HCT116 (cell line): ENCODE measurements at regions not wholly inside any gene's neighbourhood (a gene's known extent, or its start where the extent isn't known, plus 50 kb on each side); places are given as distances from the start of the nearest gene placed in this dataset.

Experiments
- ATAC-seq: fragments of 200-7000 bp; cut with Tn5 transposase; 2 replicates; pipeline ENCODE4 v1.9.1; 2020; ENCODE audit warnings: mild to moderate bottlenecking, moderate library complexity
- BruUV-seq: library from RNA; stranded (reverse); fragments of 400-500 nt; replicated peaks from 2 replicates; lab custom pipeline; 2021; lab: Mats Ljungman, UMichigan
- CTCF ChIA-PET: fragments of 300-600 bp; sonication (Branson Sonifier 250); formaldehyde crosslinking; loops from one replicate; lab custom pipeline; 2021; ENCODE audit warnings: antibody characterized with exemption; lab: Charles Lee
- POLR2A ChIA-PET: fragments of 300-600, 350-600 bp; sonication (Branson Sonifier 250); formaldehyde crosslinking; loops from one replicate; lab custom pipeline; 2021; ENCODE audit warnings: antibody characterized with exemption; lab: Charles Lee
- RAD21 ChIA-PET, 2 experiments: fragments of 300-600 bp; sonication (Branson Sonifier 250); formaldehyde crosslinking; loops; one replicate each; lab custom pipeline; 2023; ENCODE audit warnings: low total read pairs in 2 of 2; ENCODE audit not compliant: uncharacterized antibody in 2 of 2, unreplicated experiment in 2 of 2, low non-redundant PET in 1 of 2; lab: Charles Lee
- DNase-seq: peaks from one replicate; pipeline ENCODE4 v3.0.0-alpha.2; 2010; ENCODE audit warnings: low read depth, low spot score
- H2AFZ ChIP-seq: fragments of 200-600 bp; shearing (Covaris generic), sonication (generic); 2 replicates; pipeline ENCODE4 v1.6.1; 2017; ENCODE audit warnings: low read depth, mixed run types, mixed read lengths, antibody characterized with exemption, low read length; ENCODE audit not compliant: poor library complexity, severe bottlenecking
- H3K27ac ChIP-seq: 2 replicates; pipeline ENCODE4 v1.5.1; 2012; ENCODE audit warnings: low read depth, low read length
- H3K27me3 ChIP-seq: fragments of 200-600 bp; sonication (generic); 2 replicates; pipeline ENCODE4 v1.6.1; 2016; ENCODE audit warnings: mixed run types, low read length, mixed read lengths; ENCODE audit not compliant: insufficient read depth
- H3K36me3 ChIP-seq, 2 experiments: fragments of 200-500 bp in 1 of 2; fragments of 200-600 bp in 1 of 2; sonication (Bioruptor generic) in 1 of 2; sonication (generic) in 1 of 2; 2 replicates each; pipeline versions ENCODE4 v1.5.1 to v1.6.1; 2014 to 2016; ENCODE audit warnings: low read length in 2 of 2, inconsistent platforms in 1 of 2, mixed read lengths in 1 of 2, mixed run types in 1 of 2; ENCODE audit not compliant: insufficient read depth in 2 of 2, control insufficient read depth in 1 of 2
- H3K4me1 ChIP-seq, 2 experiments: fragments of 200-600 bp in 1 of 2; sonication (generic) in 1 of 2; 2 replicates each; pipeline versions ENCODE4 v1.5.1 to v1.6.1; 2012 to 2017; ENCODE audit warnings: low read length in 2 of 2, inconsistent platforms in 1 of 2, mild to moderate bottlenecking in 1 of 2, mixed read lengths in 1 of 2, mixed run types in 1 of 2, moderate library complexity in 1 of 2; ENCODE audit not compliant: insufficient read depth in 2 of 2, control insufficient read depth in 1 of 2
- H3K4me2 ChIP-seq: fragments of 200-600 bp; sonication (generic); 2 replicates; pipeline ENCODE4 v1.6.1; 2017; ENCODE audit warnings: mixed run types, low read length, mixed read lengths
- H3K4me3 ChIP-seq, 2 experiments: fragments of 200-600 bp in 1 of 2; sonication (generic) in 1 of 2; replicated peaks in 1 of 2; 2 replicates each; pipeline ENCODE4 v1.5.1; 2011 to 2016; ENCODE audit warnings: low read length in 2 of 2, control low read depth in 1 of 2, low read depth in 1 of 2, mild to moderate bottlenecking in 1 of 2, mixed read lengths in 1 of 2, mixed run types in 1 of 2
- H3K79me2 ChIP-seq: fragments of 200-600 bp; sonication (generic); 2 replicates; pipeline ENCODE4 v1.6.1; 2017; ENCODE audit warnings: mild to moderate bottlenecking, mixed run types, low read length, moderate library complexity, mixed read lengths; ENCODE audit not compliant: insufficient read depth
- H3K9ac ChIP-seq: fragments of 200-600 bp; sonication (generic); 2 replicates; pipeline ENCODE4 v1.6.1; 2016; ENCODE audit warnings: low read length, mixed read lengths
- H3K9me2 ChIP-seq: fragments of 200-600 bp; sonication (generic), shearing (Covaris generic); 2 replicates; pipeline ENCODE4 v1.6.1; 2017; ENCODE audit warnings: mixed run types, mild to moderate bottlenecking, moderate library complexity; ENCODE audit not compliant: insufficient read depth
- H3K9me3 ChIP-seq, 2 experiments: fragments of 200-500 bp in 1 of 2; fragments of 200-600 bp in 1 of 2; sonication (Bioruptor generic) in 1 of 2; sonication (generic) in 1 of 2; 2 replicates each; pipeline ENCODE4 v1.6.1; 2014 to 2017; ENCODE audit warnings: low read length in 2 of 2, mixed read lengths in 2 of 2, inconsistent platforms in 1 of 2, low read depth in 1 of 2, mild to moderate bottlenecking in 1 of 2, mixed run types in 1 of 2, moderate library complexity in 1 of 2; ENCODE audit not compliant: control insufficient read depth in 1 of 2, insufficient read depth in 1 of 2
- H4K20me1 ChIP-seq: fragments of 200-600 bp; sonication (generic), shearing (Covaris generic); 2 replicates; pipeline ENCODE4 v1.6.1; 2017; ENCODE audit warnings: mixed run types, mild to moderate bottlenecking, moderate library complexity; ENCODE audit not compliant: insufficient read depth
- ELF1 ChIP-seq: IDR thresholded peaks from 2 replicates; pipeline ENCODE4 v1.6.1; 2012; ENCODE audit warnings: low read depth, borderline replicate concordance
- EZH2 ChIP-seq: fragments of 200-600 bp; sonication (generic); IDR thresholded peaks from 2 replicates; pipeline ENCODE4 v1.6.1; 2017; ENCODE audit warnings: antibody characterized with exemption, mixed run types
- FOSL1 ChIP-seq: IDR thresholded peaks from 2 replicates; pipeline ENCODE4 v1.6.1; 2012; ENCODE audit warnings: low read depth
- POLR2AphosphoS5 ChIP-seq: IDR thresholded peaks from 2 replicates; pipeline ENCODE4 v1.6.1; 2011; ENCODE audit warnings: mild to moderate bottlenecking, low read depth, low read length, moderate library complexity
- SIN3A ChIP-seq: IDR thresholded peaks from 2 replicates; pipeline ENCODE4 v1.6.1; 2012; ENCODE audit warnings: low read depth
- SRF ChIP-seq: IDR thresholded peaks from 2 replicates; pipeline ENCODE4 v1.6.1; 2012; ENCODE audit warnings: low read depth
- TCF7L2 ChIP-seq: IDR thresholded peaks from 2 replicates; pipeline ENCODE4 v1.7.0; 2011; ENCODE audit warnings: borderline replicate concordance, inconsistent platforms; ENCODE audit not compliant: insufficient read depth, insufficient read length; ENCODE audit errors: extremely low read depth
- ZFX ChIP-seq: fragments of 450-650 bp; IDR thresholded peaks from 2 replicates; pipeline ENCODE4 v1.6.1; 2017
- intact Hi-C: fragments of 100-400 bp; cut with micrococcal nuclease; formaldehyde crosslinking; loops from 2 replicates; pipeline ENCODE4 v1.10.0; 2022
- TF ChIP-seq, protein P1 (sequence below): IDR thresholded peaks from 2 replicates; pipeline ENCODE4 v1.6.1; 2012
- TF ChIP-seq, protein P2 (sequence below): IDR thresholded peaks from 2 replicates; pipeline ENCODE4 v1.6.1; 2011; ENCODE audit warnings: mild to moderate bottlenecking, low read length, moderate library complexity; ENCODE audit not compliant: insufficient replicate concordance; ENCODE audit errors: extremely low read depth

DNA sequence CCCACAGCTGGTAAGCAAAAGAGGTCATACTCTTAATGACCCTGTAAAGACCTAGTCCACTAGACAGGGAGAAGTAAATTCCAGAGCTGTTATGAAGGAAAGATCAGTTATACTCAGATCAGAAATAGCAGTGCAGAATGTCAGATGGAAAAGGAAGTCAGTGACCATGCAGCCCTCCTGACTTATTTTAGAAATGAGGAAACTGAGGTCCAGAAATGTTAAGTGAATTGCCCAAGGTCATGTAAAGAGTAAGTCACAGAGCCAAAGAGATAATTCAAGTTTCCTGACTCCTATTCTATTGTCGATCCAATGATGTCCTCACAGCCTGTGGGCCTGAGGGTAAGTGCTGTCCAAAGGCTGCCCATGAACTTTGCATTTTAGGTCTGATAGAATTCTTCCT lies 214.9 kb upstream of the IL12B start:
- no peak overlapping the region for H3K4me2 ChIP-seq
- POLR2A ChIA-PET, result no interaction called here
- H3K4me3 ChIP-seq, result no peak overlapping the region
- CTCF ChIA-PET, result no interaction called here
- H3K79me2 ChIP-seq, result no peaks in the 10 kb centered on the region
- no TSS peak for BruUV-seq
- ATAC-seq (no peak), DNase-seq (no peak)
- RAD21 ChIA-PET, result no interaction called here
- H3K27ac ChIP-seq, result no peak overlapping the region
- H3K36me3 ChIP-seq, result no peaks in the 10 kb centered on the region
- intact Hi-C loops, result no loop called here
- H3K9ac ChIP-seq, result no peak overlapping the region
- H3K9me3 ChIP-seq, result no peaks in the 10 kb centered on the region
- TF ChIP-seq ELF1 (no peak), SRF (no peak), SIN3A (no peak), TCF7L2 (no peak), EZH2 (no peak), ZFX (no peak)
- TF ChIP-seq, protein P1, sequence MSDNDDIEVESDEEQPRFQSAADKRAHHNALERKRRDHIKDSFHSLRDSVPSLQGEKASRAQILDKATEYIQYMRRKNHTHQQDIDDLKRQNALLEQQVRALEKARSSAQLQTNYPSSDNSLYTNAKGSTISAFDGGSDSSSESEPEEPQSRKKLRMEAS, result no peak
- no peaks in the 10 kb centered on the region for H3K9me2 ChIP-seq
- H3K4me1 ChIP-seq, result peaks cover 0 to 7% of the 10 kb centered on the region in 2 experiments; a peak in 1 of 4 replicates
- no peak overlapping the region for H2AFZ ChIP-seq
- H3K27me3 ChIP-seq, result no peaks in the 10 kb centered on the region; the same call in 1 of the 2 replicates
- no peaks in the 10 kb centered on the region for H4K20me1 ChIP-seq

DNA sequence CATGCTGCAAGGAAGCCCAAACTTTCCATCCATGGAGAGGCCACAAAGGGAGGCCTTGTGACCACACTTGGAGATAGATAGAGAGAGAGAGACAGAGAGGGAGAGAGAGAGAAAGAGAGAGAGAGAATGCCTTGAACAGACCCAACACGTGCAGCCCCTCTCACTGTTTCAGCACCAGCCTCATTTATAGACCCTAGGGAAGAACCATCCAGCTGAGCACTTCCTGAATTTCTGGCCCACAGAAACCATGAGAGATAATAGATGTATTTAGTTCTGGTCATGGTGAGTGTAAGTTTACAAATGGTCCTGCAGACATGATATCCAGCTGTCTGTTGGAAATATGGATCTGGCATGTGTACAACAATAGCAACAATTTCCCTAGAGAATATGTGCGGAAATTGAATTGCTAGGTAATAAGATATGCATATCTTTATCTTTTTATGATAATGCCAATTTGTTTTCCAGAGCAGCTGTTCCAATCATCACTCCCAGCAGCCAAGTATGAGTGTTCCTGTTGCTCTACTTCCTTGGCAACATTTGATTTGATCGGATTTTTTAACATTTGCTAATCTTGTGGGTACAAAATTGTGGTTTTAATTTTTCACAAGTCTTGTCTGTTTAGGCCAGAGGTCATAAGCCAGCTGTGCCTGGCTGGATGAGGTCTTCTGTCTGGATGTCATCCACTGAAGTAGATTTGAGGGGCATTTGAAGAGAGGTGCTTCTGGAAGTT lies 217.3 kb upstream of the IL12B start:
- H2AFZ ChIP-seq, result no peak overlapping the region
- ATAC-seq (no peak), DNase-seq (no peak)
- CTCF ChIA-PET, result no interaction called here
- BruUV-seq, result no TSS peak
- H3K79me2 ChIP-seq, result no peaks in the 10 kb centered on the region
- TF ChIP-seq, protein P2, sequence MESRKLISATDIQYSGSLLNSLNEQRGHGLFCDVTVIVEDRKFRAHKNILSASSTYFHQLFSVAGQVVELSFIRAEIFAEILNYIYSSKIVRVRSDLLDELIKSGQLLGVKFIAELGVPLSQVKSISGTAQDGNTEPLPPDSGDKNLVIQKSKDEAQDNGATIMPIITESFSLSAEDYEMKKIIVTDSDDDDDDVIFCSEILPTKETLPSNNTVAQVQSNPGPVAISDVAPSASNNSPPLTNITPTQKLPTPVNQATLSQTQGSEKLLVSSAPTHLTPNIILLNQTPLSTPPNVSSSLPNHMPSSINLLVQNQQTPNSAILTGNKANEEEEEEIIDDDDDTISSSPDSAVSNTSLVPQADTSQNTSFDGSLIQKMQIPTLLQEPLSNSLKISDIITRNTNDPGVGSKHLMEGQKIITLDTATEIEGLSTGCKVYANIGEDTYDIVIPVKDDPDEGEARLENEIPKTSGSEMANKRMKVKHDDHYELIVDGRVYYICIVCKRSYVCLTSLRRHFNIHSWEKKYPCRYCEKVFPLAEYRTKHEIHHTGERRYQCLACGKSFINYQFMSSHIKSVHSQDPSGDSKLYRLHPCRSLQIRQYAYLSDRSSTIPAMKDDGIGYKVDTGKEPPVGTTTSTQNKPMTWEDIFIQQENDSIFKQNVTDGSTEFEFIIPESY, result no peak
- TF ChIP-seq FOSL1 (no peak), POLR2AphosphoS5 (no peak), ZFX (no peak)
- no peaks in the 10 kb centered on the region for H3K36me3 ChIP-seq
- intact Hi-C loops, result no loop called here
- no peaks in the 10 kb centered on the region for H4K20me1 ChIP-seq
- H3K27me3 ChIP-seq, result no peaks in the 10 kb centered on the region; the same call in 1 of the 2 replicates
- H3K4me2 ChIP-seq, result no peak overlapping the region
- H3K9me3 ChIP-seq, result no peaks in the 10 kb centered on the region
- H3K4me1 ChIP-seq, result peaks cover 0 to 7% of the 10 kb centered on the region in 2 experiments; a peak in 1 of 4 replicates
- no peaks in the 10 kb centered on the region for H3K9me2 ChIP-seq
- no peak overlapping the region for H3K9ac ChIP-seq
- RAD21 ChIA-PET, result no interaction called here
- no peak overlapping the region for H3K27ac ChIP-seq
- POLR2A ChIA-PET, result no interaction called here
- H3K4me3 ChIP-seq, result no peak overlapping the region
